Calu3 (cell line): ENCODE measurements at regions not wholly inside any gene's neighbourhood (a gene's known extent, or its start where the extent isn't known, plus 50 kb on each side); places are given as distances from the start of the nearest gene placed in this dataset.

Experiments
- BruUV-seq: library from RNA; stranded (reverse); fragments of 400-500 nt; replicated peaks from 2 replicates; lab custom pipeline; 2021; lab: Mats Ljungman, UMichigan
- CTCF ChIA-PET: fragments of 300-600 bp; sonication (Branson Sonifier 250); formaldehyde crosslinking; loops from one replicate; lab custom pipeline; 2022; ENCODE audit warnings: antibody characterized with exemption; lab: Charles Lee
- DNase-seq: peaks from one replicate; pipeline ENCODE4 v3.0.0; 2022
- H3K27ac Mint-ChIP-seq: one replicate; pipeline ENCODE4 v1.8.0; 2022; ENCODE audit warnings: mixed read lengths; ENCODE audit not compliant: unreplicated experiment
- H3K27me3 Mint-ChIP-seq: one replicate; pipeline ENCODE4 v1.8.0; 2022; ENCODE audit warnings: mixed read lengths; ENCODE audit not compliant: unreplicated experiment
- H3K36me3 Mint-ChIP-seq: one replicate; pipeline ENCODE4 v1.8.0; 2022; ENCODE audit warnings: mild to moderate bottlenecking, moderate library complexity, mixed read lengths; ENCODE audit not compliant: insufficient read depth, unreplicated experiment
- H3K4me1 Mint-ChIP-seq: one replicate; pipeline ENCODE4 v1.8.0; 2022; ENCODE audit warnings: mild to moderate bottlenecking, low read depth, mixed read lengths; ENCODE audit not compliant: unreplicated experiment
- H3K4me3 Mint-ChIP-seq: one replicate; pipeline ENCODE4 v1.8.0; 2022; ENCODE audit warnings: mild to moderate bottlenecking, low read depth, moderate library complexity, mixed read lengths; ENCODE audit not compliant: unreplicated experiment
- H3K9me3 Mint-ChIP-seq: one replicate; pipeline ENCODE4 v1.8.0; 2022; ENCODE audit warnings: low read depth, mixed read lengths; ENCODE audit not compliant: unreplicated experiment
- intact Hi-C: fragments of 100-400 bp; cut with micrococcal nuclease; formaldehyde crosslinking; loops from one replicate; pipeline ENCODE4 v1.10.0; 2022; ENCODE audit not compliant: unreplicated experiment
- TF ChIP-seq, protein P1 (sequence below): fragments of 200-600 bp; IDR thresholded peaks from one replicate; pipeline ENCODE4 v1.8.0; 2022; ENCODE audit warnings: antibody characterized with exemption; ENCODE audit not compliant: unreplicated experiment

DNA sequence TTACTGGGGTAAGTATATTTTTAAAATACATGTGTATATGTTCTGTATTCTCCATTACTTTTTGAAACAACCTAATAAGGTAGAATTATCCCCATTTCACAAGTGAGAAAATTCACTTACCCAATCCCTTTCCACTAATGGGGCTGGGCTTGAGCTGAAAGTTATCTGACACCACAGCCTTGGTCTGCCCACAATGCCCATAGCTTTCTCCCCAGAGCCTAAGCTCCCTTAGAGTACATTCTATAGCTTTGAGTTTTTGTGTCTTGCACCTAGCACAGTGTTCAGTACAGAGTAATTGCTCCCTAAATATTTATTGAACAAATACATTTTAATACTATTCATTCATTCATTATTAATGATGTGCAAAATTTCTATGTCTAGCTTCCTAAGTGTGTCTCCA, 152.7 kb upstream of the RUNX1 start:
- CTCF ChIA-PET, result interaction anchor here (1.1 kb wide), 1 partner anchor 63 kb away, joined by 4 read pairs; no protein-coding TSS in a partner anchor
- H3K4me3 Mint-ChIP-seq, result no peak overlapping the region

DNA sequence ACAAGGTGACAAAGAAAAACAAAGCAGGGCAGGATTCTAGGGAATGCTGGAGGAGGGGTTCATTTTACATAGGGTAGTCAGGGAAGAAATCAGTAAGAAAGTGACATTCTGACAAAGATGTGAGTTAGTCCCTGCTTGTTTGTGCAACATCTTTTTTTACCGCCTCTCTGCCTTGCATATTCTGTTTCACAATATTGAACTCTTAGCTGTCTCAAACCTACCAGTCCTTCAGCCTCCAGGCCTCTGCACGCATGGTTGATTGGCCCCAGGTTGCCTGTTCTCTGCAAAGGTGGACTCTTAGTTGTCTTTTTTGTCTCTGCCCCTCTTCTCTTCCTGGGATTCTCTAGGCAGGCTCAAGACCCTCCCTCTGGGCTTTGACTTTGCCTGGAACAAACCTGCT, 152.2 kb upstream of the RUNX1 start:
- H3K4me3 Mint-ChIP-seq, result no peak overlapping the region
- no peaks in the 10 kb centered on the region for H3K27me3 Mint-ChIP-seq
- no peak for DNase-seq
- intact Hi-C loops, result no loop called here
- CTCF ChIA-PET, result interaction anchor here (1.1 kb wide), 1 partner anchor 62 kb away, joined by 4 read pairs; no protein-coding TSS in a partner anchor
- H3K9me3 Mint-ChIP-seq, result no peaks in the 10 kb centered on the region
- peak overlapping the region; percentile 66 for H3K27ac Mint-ChIP-seq
- TF ChIP-seq, protein P1, sequence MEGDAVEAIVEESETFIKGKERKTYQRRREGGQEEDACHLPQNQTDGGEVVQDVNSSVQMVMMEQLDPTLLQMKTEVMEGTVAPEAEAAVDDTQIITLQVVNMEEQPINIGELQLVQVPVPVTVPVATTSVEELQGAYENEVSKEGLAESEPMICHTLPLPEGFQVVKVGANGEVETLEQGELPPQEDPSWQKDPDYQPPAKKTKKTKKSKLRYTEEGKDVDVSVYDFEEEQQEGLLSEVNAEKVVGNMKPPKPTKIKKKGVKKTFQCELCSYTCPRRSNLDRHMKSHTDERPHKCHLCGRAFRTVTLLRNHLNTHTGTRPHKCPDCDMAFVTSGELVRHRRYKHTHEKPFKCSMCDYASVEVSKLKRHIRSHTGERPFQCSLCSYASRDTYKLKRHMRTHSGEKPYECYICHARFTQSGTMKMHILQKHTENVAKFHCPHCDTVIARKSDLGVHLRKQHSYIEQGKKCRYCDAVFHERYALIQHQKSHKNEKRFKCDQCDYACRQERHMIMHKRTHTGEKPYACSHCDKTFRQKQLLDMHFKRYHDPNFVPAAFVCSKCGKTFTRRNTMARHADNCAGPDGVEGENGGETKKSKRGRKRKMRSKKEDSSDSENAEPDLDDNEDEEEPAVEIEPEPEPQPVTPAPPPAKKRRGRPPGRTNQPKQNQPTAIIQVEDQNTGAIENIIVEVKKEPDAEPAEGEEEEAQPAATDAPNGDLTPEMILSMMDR, result no peak
- H3K4me1 Mint-ChIP-seq, result peaks cover 40% of the 10 kb centered on the region
- no TSS peak for BruUV-seq
- peaks cover 5% of the 10 kb centered on the region for H3K36me3 Mint-ChIP-seq

More for the DNA sequence above, 152.7 kb upstream of the RUNX1 start:
- Mint-ChIP-seq H3K27me3 (no peaks in the 10 kb centered on the region), H3K36me3 (peaks cover 5% of the 10 kb centered on the region), H3K27ac (peak overlapping the region; percentile 66), H3K4me1 (peaks cover 42% of the 10 kb centered on the region), H3K9me3 (no peaks in the 10 kb centered on the region)
- intact Hi-C loops, result no loop called here
- DNase-seq, result no peak
- BruUV-seq, result no TSS peak
- TF ChIP-seq, protein P1, result no peak

DNA sequence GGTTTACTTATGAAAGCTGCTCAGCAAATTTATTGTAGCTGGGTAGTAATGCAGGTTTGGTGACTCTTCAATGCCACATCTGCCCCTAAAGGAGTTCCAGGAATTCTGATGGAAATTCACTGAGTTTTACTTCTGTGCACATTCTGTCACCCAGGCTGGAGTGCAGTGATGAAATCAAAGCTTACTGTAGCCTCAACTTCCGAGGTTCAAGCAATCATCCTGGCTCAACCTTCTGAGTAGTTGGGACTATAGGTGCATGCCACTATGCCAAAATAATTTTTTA, 150.6 kb upstream of the RUNX1 start:
- Mint-ChIP-seq H3K27me3 (no peaks in the 10 kb centered on the region), H3K27ac (no peak overlapping the region), H3K4me1 (peaks cover 45% of the 10 kb centered on the region), H3K4me3 (no peak overlapping the region), H3K9me3 (peaks cover 7% of the 10 kb centered on the region), H3K36me3 (peaks cover 5% of the 10 kb centered on the region)
- CTCF ChIA-PET, result no interaction called here
- BruUV-seq, result no TSS peak
- no peak for DNase-seq
- TF ChIP-seq, protein P1, result no peak
- intact Hi-C loops, result loop anchor here (5.0 kb wide), 1 partner anchor 52 kb away; no protein-coding TSS in a partner anchor

DNA sequence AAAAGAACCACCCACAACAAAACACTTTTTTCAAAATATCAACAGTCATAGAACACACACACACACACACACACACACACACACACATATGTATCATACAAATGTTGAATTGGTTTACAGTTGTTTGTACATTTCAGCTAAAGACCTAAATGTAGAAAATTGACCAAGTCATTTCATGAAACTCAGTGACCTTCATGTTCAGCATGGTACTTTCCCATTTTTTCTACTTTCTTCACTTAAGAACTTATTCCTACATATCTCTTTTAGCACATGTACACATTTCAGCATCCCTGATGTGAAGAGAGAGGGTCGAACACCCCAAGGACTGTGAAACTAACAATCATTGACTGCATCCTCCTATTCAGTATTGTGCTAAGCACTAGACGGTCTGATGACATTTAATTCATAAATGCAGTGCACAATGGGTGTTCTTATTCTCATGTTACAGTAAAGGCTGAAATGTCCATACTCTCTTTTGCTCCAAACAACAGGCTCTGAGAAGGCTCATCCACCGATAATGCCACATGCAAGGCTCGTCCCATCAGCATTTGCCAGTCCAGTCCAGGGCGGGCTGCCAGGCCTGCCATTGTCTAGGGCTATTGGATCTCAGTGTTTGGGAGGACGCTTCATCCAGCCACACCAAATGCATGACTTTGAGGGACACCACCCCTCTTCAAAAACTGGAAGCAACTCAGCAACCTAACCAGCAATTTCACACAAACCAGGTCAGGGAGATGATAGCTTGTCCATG, 150.1 kb upstream of the RUNX1 start:
- no TSS peak for BruUV-seq
- Mint-ChIP-seq H3K4me3 (no peak overlapping the region), H3K9me3 (peaks cover 7% of the 10 kb centered on the region), H3K4me1 (peaks cover 47% of the 10 kb centered on the region), H3K27me3 (no peaks in the 10 kb centered on the region), H3K27ac (no peak overlapping the region), H3K36me3 (peaks cover 5% of the 10 kb centered on the region)
- TF ChIP-seq, protein P1, result no peak
- intact Hi-C loops, result loop anchor here (5.0 kb wide), 1 partner anchor 52 kb away; no protein-coding TSS in a partner anchor
- no peak for DNase-seq
- CTCF ChIA-PET, result no interaction called here
